CMK (cell line): ENCODE measurements at regions not wholly inside any gene's neighbourhood (a gene's known extent, or its start where the extent isn't known, plus 50 kb on each side); places are given as distances from the start of the nearest gene placed in this dataset.

Experiments used
- DNase-seq: peaks from one replicate; pipeline ENCODE4 v3.0.0-alpha.2; 2010; ENCODE audit warnings: low read depth

DNA sequence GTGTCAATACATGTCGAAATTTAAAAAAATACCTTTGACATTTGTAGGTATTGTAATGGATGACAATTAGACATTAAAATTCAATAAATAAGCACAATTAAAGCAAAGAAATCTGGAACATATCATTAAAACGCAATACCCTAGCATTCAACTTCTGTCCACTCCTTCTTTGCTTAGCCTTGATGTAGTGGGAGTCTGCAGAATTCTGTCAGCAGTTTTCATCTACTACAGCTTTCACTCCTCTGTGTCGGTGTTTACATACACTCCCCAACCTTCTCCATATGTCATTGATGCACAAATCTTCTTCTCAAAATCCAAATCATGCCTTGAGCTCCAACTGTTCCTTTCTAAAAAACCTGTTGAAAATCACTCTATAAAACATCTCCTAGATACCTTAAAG is 1380.6 kb downstream of the DSC3 start:
- no peak for DNase-seq

DNA sequence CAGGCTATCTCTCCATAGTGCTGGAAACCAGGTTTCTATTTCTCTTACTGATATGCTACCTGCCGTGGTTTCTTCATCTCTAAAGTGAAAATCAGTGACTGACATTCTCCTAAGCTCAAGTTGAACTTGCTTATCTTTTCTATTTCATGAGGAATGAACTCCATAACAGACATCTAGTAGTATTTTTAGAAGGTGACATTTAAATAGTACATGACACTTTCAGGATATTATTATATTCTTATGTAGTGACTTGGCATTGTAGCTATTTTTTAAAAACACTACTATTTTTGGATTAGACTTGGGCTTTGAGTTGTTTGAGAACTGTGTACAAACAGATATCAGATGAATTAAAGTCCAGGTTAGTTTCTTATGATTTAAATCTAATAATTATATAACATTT is 1381.8 kb downstream of the DSC3 start:
- no peak for DNase-seq

DNA sequence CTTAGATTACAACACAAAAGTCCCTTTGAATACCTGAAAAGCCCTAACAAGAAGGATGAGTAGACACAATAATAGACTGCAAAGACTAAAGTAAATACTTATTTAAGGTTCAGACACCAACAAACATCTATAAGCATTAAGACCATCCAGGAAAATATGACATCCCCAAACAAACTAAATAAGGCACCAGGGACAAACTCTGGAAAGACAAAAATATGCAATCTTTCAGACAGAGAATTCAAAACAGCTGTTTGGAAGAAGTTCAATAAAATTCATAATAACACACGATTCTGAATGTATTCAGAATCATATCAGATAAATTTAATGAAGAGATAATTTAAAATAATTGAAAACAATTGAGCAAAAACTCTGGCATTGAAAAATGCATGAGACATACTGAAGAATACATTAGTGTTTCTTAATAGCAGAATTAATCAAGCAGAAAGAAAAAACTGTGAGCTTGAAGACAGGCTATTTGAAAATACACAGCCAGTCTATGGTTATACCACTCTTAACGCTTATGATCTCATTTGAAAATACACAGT is 1388.8 kb downstream of the DSC3 start:
- no peak for DNase-seq

DNA sequence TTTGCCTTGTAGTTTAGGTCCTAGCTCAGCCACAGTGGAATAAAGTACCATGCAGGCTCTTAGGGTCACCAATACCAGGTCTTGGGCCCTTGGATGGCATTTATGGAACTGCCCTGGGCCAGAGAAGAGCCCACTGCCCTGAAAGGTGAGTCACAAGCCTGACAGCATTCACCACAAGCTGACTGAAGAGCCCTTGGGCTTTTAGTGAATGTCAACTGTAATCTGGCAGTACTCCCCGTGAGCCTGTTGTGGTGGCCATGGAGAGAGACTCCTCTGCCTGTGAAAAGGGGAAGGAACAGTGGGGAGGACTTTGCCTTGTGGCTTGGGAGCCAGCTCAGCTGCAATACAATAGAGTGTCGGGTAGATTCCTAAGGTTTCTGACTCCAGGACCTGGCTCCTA is 1389.7 kb downstream of the DSC3 start:
- DNase-seq: no peak

DNA sequence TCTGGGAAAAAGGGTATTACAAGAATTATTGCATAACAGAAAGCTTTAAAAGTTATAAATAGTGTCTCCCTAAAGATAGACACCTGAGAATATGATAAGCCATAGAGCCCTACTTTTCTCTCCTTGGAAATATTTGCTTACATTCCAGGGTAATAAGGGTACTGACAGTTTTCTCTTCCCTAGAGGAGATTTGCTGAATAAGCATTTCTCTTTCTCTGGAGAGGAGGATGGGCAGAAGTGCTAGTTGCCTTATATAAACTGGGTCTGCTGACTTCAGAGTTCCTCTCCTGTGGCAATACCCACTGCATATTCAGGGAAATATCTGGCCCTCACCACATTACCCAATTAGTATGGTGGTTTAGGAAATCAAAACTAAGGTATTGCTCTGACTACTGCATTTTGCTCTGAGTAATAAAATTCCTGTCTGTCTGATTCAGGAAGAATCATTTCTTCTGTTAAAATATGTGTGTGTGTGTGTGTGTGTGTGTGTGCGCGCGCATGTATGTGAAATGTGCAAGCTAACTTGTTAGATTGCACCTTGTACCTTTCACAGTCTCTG is 1391.3 kb downstream of the DSC3 start:
- DNase-seq: no peak

GRCh38 chr18:29648891-29649290 is 1393.7 kb downstream of the DSC3 start:
- DNase-seq: no peak

DNA sequence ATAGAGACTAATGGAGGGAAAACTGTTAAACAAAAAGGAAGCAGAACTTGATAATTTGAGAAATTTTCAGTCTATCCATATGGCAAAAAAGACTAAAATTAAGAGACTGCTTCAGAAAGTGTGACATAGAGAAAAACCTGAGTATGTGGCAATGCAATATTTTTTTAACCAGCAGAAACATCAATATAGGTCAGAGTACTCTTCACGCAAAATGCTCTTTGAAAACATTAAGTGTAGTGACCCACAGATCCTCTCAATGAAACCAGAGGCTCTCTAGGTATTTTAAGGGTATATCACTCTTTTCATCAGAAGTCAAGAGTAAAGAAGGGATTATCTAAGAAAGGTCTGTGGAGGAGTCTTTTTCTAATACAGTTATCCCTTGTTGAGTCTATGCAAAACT is 1394.8 kb downstream of the DSC3 start:
- no peak for DNase-seq

DNA sequence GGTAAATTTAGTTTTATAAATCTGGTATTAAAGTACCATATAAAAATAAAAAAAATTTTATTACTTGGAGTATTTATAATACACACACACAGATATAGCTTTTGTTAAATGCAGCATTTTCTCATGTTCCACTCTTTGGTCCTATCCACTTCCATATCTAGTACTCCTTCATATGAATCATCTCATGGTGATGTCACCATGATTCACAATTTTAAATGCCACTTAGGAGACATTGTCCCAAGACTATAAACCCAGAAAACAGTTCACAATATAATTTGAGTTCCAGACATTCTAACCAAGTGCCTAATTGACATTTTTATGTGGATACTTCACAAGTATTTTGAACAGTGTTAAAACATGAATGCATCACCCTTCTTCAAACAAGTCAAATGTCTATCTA is 1398.3 kb downstream of the DSC3 start:
- DNase-seq: no peak

GRCh38 chr18:29629493-29630036 is 1413.0 kb downstream of the DSC3 start:
- no peak for DNase-seq

DNA sequence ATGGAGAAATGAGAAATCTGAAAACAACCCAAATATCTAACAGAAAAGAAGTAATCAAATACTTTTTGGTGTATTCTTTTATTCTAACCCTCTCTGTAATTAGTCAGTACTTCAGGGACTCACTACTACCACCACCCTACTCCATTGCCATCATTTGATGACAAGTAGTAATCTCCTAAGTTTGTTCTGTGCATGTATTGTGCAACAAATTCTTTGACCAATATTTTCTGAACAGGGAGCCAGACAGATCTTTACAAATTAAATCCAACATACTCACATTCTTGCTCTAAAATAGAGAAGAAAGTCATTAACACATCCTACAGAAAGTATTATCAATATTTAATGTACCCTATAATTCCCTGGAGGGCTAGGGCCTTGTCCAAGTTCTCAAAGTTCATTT is 1416.4 kb downstream of the DSC3 start:
- no peak for DNase-seq

- DNase-seq: no peak
These were observed 1425.7 kb downstream of the DSC3 start for GRCh38 chr18:29616867-29617266.

- no peak for DNase-seq
These were observed 1432.1 kb upstream of the CDH2 start for GRCh38 chr18:29608982-29609381.

DNA sequence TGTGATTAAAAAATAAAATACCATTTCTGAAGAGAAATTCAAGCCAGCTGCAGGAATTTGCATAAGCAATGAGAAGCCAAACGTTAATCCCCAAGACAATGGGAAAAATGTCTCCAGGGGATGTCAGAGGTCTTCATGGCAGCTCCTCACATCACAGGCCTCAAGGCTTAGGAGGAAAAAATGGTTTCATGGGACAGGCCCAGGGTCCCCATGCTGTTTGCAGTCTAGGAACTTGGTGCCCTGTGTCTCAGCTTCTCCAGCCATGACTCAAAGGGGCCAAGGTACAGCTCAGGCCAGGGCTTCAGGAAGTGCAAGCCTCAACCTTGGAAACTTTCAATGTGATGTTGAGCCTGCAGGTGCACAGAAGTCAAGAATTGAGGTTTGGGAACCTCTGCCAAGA is 1428.4 kb upstream of the CDH2 start:
- DNase-seq: no peak

GRCh38 chr18:29596959-29597358 is 1420.0 kb upstream of the CDH2 start:
- DNase-seq: no peak

DNA sequence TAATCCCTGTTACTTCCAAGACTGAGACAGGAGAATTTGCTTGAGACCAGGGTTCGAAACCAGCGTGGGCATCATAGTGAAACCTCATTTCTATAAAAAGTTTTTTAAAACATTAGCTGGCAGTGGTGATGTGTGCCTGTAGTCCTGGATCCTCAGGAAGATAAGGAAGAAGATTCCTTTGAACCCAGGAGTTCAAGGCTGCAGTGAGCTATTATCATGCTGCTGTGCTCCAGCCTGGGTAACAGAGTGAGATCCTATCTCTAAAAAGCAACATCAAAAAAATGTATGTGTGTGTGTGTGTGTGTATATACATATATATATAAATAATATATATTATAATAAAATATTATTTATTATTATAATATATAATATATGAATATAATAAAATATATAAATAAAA is 1417.6 kb upstream of the CDH2 start:
- DNase-seq: no peak

- DNase-seq: no peak
These were observed 1411.6 kb upstream of the CDH2 start for GRCh38 chr18:29588446-29589100.

GRCh38 chr18:29586210-29586609 is 1409.3 kb upstream of the CDH2 start:
- no peak for DNase-seq

DNA sequence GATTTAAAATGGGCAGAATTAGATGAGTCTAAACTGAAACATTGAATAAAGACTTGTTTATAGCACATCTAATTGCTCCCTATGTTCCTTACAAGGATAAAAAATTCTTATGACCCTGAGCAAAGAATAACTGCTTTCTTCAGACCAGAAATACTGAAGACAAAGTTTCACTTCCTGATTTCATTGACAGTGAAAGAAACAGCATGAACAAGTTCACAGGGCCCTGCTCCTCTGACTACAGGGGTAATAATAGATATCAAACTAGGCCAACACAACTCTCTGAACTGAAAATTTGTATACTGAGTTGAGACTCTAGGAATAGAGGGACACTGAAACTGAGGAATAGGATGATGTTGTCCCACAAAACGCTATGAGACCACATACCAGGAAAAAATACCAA is 1383.3 kb upstream of the CDH2 start:
- no peak for DNase-seq

DNA sequence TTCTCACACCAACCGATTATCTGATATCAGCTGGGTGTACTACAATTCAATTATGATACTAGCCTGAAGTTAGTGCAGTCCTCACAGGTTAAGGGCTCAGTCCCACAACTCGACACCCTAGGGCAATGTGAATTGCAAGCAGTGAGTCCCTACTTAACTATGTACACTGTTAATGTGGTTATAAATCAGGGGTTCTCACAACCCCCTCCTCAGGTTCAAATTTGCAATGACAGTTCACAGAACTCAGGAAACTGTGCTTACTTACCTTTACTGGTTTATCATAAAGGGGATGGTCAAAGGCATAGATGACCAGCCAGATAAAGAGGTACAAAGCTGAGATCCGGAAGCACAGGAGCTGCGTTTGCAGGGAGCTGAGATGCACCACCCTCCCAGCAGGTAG is 1379.1 kb upstream of the CDH2 start:
- DNase-seq: no peak

DNA sequence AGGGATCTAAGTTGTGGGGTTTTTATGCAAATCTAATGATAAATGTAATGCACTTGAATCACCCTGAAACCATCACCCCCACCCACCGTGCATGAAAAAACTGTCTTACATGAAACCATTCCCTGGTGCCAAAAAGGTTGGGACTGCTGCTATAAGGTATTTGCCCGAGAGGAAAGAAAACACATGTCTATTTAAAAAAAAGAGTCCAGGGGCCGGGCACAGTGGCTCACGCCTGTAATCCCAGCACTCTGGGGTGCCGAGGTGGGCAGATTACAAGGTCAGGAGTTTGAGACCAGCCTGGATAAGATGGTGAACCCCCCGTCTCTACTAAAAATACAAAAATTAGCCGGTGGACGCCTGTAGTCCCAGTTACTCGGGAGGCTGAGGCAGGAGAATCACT is 1372.8 kb upstream of the CDH2 start:
- DNase-seq: no peak

- DNase-seq: no peak
These were observed 1370.7 kb upstream of the CDH2 start for GRCh38 chr18:29547626-29548025.

- DNase-seq: no peak
These were observed 1363.6 kb upstream of the CDH2 start for GRCh38 chr18:29540548-29540947.

- DNase-seq: no peak
These were observed 1354.8 kb upstream of the CDH2 start for GRCh38 chr18:29531746-29532145.

- no peak for DNase-seq
These were observed 1346.4 kb upstream of the CDH2 start for GRCh38 chr18:29523371-29523770.
